ENCODE measurements at regions not wholly inside any gene's neighbourhood (a gene's known extent, or its start where the extent isn't known, plus 50 kb on each side); places are given as distances from the start of the nearest gene placed in this dataset.

DNA sequence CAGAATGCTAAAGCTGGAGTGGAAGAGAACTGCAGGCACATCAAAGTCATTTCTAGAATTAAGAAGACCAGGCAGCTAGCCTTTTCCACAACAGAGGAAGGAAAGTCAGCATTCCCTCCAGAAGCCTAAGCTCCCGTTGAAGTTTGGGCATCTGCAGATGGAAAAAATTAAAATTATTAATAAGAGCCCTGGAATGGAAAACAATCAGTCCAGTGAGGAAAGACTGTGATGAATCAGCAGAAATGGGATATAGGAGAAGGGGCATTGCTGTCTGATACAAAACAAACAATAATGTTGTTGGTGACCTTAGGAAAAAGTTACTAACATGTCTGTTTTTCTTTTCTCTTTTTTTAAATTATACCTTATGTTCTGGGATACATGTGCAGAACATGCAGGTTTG is 450.7 kb upstream of the SLC14A2 start:
- no peaks in the 10 kb centered on the region for H3K36me3 ChIP-seq (replicated peaks; ENCODE audit: control insufficient read depth, insufficient read depth, low read length)
- H3K27me3 ChIP-seq (ENCODE audit: control insufficient read depth, insufficient read depth, low read length), result no peaks in the 10 kb centered on the region
- no peak for DNase-seq
- no peak overlapping the region for H3K4me3 ChIP-seq (ENCODE audit: insufficient read depth, low read depth, low read length)

DNA sequence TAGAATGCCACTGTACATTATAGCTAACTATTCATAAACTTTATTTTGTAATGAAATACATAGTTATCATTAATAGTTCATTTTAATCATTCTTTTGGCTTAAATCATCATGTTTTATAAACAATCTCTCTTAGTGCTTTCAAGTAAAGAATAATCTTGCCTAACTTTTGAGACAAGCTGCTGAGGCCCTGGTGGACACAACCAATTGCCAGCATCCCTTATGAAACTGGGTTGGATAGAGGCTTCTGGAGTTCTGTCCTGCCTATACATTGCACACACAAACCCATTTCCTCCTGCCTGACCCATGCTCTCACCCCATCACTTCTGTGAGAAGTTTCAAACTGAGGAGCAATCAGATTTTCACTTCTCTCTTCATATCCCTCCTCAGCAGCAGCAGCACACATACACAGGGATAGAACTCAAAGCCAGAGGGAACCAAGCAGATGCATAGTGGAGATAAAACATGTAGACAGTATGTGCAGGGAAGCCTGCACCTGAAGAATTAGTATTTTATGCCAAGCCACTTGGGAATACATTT is 450.0 kb upstream of the SLC14A2 start:
- Histone ChIP-seq H3K4me3 (ENCODE audit: insufficient read depth, low read depth, low read length) (no peak overlapping the region), H3K27me3 (ENCODE audit: control insufficient read depth, insufficient read depth, low read length) (no peaks in the 10 kb centered on the region), H3K36me3 (replicated peaks; ENCODE audit: control insufficient read depth, insufficient read depth, low read length) (no peaks in the 10 kb centered on the region)
- DNase-seq, result no peak

DNA sequence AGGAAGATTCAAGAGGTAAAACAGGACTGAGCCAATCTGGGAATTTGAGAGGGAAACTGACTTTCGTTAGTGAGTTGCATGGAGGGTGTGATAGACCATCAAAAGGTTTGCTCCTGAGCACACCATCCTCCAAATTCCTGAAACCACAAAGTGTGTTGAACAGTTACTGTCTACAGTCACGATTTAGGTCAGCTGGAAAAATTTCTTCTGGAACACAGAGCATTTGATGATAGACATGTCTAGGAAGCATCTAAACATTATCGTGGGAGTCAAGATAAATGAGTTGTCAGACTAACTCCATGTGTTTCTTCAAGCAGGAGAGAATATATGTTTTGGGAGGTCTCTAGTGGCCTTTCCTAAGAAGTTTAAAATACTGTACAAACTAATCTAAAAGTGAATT is 449.4 kb upstream of the SLC14A2 start:
- DNase-seq, result no peak
- Histone ChIP-seq H3K27me3 (ENCODE audit: control insufficient read depth, insufficient read depth, low read length) (no peaks in the 10 kb centered on the region), H3K36me3 (replicated peaks; ENCODE audit: control insufficient read depth, insufficient read depth, low read length) (no peaks in the 10 kb centered on the region)

DNA sequence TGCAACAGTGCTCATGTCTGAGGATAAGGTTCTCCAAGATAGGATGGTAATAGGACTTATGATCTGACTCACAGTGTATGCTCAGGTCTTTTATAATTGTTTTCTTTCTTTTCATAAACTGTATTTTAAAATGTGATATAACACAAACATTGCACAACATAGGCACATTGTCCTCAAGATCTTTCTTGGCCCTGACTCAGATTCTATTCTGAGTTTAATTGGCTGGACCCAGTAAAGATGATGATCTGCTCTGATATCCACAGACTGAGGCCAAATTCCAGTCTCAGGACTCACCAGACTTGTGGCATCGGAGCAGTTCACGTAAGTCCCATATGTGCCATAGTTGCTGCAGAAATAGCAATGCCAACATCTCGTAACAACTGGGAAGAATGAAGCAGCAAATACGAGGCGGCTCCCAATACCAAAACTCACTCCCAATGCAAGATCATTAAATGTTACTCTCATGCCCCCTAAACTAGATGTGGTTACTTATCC is 448.9 kb upstream of the SLC14A2 start:
- Histone ChIP-seq H3K4me3 (ENCODE audit: insufficient read depth, low read depth, low read length) (no peak overlapping the region), H3K36me3 (replicated peaks; ENCODE audit: control insufficient read depth, insufficient read depth, low read length) (no peaks in the 10 kb centered on the region)
- no peak for DNase-seq

More for the DNA sequence above, 449.4 kb upstream of the SLC14A2 start:
- H3K4me3 ChIP-seq (ENCODE audit: insufficient read depth, low read depth, low read length), result no peak overlapping the region

DNA sequence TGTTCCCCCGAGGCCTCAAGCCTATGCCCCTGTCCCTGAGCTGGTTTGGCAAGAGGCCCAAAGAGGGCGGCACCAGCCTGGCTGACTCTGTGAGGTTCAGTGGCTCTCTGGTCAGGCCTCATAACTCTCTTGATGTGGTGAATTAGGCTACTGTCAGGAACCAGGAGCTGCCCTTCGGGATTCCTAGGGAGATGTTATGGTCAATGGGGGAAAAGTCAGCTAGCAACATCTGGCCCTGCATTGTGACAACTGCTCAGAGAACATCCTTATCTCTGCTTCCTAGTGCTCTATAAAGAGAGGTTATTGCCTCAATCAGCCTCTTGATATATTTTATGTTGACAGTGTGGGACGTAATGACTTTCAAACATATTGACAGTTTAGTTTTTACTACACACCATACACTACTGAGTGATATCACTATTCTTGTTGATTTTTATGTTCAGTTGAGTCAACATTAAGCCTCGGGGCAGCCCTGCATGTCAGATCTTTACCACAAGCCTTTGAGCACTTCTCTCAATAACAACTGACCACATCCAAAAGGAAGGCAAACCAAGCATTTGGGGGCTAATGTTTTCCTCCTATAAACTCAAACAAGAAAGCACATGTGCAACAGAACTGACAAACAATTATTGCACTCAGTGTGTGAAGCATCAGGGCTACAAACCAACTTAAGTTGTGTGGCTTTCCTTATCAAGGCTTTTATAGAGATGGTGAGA is 448.3 kb upstream of the SLC14A2 start:
- Histone ChIP-seq H3K4me3 (ENCODE audit: insufficient read depth, low read depth, low read length) (no peak overlapping the region), H3K27me3 (ENCODE audit: control insufficient read depth, insufficient read depth, low read length) (no peaks in the 10 kb centered on the region), H3K36me3 (replicated peaks; ENCODE audit: control insufficient read depth, insufficient read depth, low read length) (no peaks in the 10 kb centered on the region)
- no peak for DNase-seq

More for the DNA sequence above, 448.9 kb upstream of the SLC14A2 start:
- H3K27me3 ChIP-seq (ENCODE audit: control insufficient read depth, insufficient read depth, low read length), result no peaks in the 10 kb centered on the region

DNA sequence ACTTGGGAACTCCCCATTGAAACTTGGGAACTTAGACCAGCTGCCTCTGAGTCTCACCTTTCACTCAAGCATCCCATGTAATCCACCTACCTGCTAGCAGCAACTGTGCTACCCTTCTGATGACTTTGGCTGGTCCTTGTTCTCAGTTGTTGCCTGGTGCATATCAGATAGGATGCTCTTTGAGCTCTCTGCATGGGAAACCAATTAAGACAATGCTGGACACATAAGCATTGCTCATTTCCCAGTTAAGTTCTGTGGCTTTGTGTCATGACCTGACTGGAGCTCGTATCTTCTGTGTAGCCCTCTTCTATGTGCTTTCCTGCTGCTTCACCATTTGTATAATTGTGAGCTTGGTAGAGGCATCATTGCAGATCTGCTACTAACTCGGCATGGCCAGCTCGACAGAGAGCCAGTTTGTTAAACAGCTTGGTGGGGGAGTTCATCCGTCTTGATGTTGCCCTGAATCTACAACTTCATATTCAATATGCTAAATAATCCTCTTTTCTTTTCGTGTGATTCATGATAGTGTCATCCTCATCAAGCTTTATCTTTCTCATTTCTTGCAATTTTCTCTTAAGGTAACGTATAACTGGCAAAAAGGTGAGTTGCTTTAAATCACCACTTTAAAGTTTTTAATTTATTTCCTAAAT is 447.5 kb upstream of the SLC14A2 start:
- no peak overlapping the region for H3K4me3 ChIP-seq (ENCODE audit: insufficient read depth, low read depth, low read length)
- H3K27me3 ChIP-seq (ENCODE audit: control insufficient read depth, insufficient read depth, low read length), result no peaks in the 10 kb centered on the region
- DNase-seq, result no peak
- no peaks in the 10 kb centered on the region for H3K36me3 ChIP-seq (replicated peaks; ENCODE audit: control insufficient read depth, insufficient read depth, low read length)

DNA sequence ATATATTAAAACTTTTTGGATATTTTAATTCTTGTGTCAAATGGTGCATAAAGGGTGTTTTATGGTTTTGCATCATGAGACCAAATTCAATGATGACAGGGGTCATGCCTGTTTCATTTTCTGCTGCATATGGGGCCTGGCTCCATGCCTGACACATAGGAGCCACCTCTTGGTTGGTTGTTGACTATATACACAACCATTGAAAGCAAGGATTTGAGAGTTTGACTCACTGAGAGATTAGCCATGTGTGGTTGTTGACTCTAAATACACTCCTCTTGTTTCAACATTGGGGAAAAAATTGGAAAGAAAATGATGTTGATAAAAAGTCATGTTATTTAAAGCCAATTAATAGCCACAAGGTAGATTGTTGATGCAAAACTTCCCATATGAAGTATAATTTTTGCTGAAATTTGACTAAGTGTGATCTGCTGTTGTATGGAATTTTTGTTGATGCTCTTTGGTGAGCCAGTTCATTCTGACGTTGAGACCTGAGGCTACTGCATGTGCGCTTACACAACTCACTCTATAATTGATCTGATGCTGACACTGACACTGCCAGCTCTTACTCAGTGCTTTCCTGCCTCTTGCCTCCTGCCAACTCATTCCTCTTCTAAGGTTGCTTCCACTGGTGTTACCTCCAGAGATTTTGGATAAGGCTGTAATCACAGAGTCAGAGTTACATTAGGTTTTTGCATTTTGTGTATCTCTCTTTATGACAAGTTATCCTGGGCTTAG is 446.2 kb upstream of the SLC14A2 start:
- DNase-seq, result no peak

DNA sequence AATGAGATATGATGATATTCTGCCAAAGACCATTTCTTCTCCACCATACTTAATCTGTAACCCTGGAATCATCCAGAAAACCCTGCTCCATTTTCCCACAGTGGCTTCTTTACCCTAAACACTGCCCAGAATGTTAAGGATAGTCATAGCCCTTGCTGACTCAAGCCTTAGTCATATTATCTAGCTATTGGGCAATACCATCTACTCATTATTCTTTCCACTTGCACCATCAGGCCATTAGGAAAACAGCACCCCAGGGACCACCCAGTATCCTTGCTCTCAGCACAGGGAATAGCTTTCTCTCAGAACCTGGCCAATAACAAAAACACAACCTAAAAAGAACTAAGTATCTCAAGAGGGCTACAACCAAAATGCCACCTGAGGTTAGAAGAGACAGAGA is 445.7 kb upstream of the SLC14A2 start:
- no peak for DNase-seq
- H3K4me3 ChIP-seq (ENCODE audit: insufficient read depth, low read depth, low read length), result no peak overlapping the region
- no peaks in the 10 kb centered on the region for H3K36me3 ChIP-seq (replicated peaks; ENCODE audit: control insufficient read depth, insufficient read depth, low read length)
- H3K27me3 ChIP-seq (ENCODE audit: control insufficient read depth, insufficient read depth, low read length), result no peaks in the 10 kb centered on the region

More for the DNA sequence above, 446.2 kb upstream of the SLC14A2 start:
- Histone ChIP-seq H3K36me3 (replicated peaks; ENCODE audit: control insufficient read depth, insufficient read depth, low read length) (no peaks in the 10 kb centered on the region), H3K4me3 (ENCODE audit: insufficient read depth, low read depth, low read length) (no peak overlapping the region), H3K27me3 (ENCODE audit: control insufficient read depth, insufficient read depth, low read length) (no peaks in the 10 kb centered on the region)

DNA sequence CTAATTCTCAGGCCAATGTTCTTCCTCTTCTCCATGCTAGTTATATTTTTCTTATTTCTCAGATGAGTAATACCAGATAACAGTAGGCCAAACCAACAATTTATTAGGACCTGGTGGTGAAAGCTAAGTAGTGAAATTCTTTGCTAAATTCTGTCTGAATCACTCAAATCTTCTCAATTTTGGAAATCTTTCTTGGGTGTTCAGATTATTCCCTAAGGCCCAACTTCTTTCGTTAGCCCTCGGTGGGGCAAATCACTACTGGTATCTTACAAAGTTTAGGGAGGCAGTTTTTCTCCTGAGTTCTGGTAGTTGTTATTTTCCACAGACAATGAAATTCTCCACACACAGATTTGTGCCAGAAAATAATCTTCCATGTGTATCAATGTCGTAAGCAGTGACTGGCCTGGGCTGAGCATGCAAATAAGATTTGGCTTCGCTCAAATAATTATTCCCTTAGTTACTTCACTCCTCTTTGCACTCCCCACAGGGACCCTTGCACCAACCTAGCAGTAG is 443.5 kb upstream of the SLC14A2 start:
- no peak overlapping the region for H3K4me3 ChIP-seq (ENCODE audit: insufficient read depth, low read depth, low read length)
- H3K36me3 ChIP-seq (replicated peaks; ENCODE audit: control insufficient read depth, insufficient read depth, low read length), result no peaks in the 10 kb centered on the region
- H3K27me3 ChIP-seq (ENCODE audit: control insufficient read depth, insufficient read depth, low read length), result no peaks in the 10 kb centered on the region
- DNase-seq, result no peak

DNA sequence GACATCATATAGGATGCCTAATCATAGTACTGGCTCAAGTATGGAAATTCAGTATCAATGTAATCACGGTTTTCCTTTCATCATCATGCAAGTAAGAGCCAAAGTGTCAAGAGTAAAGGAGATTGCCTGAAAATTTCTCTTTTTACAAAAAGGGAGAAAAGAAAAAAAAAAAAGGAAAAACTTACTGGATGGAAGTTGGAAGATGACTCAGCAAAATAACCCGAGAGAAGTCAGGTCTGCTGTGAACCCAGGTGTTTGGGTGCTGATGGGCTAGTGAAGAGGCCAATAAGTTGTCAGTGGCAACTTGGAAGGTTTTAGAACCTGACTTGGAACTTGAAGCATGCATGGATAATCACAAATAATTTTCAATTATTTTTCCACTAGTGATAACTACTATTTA is 441.9 kb upstream of the SLC14A2 start:
- Histone ChIP-seq H3K36me3 (replicated peaks; ENCODE audit: control insufficient read depth, insufficient read depth, low read length) (no peaks in the 10 kb centered on the region), H3K27me3 (ENCODE audit: control insufficient read depth, insufficient read depth, low read length) (no peaks in the 10 kb centered on the region), H3K4me3 (ENCODE audit: insufficient read depth, low read depth, low read length) (no peak overlapping the region)
- DNase-seq, result no peak

DNA sequence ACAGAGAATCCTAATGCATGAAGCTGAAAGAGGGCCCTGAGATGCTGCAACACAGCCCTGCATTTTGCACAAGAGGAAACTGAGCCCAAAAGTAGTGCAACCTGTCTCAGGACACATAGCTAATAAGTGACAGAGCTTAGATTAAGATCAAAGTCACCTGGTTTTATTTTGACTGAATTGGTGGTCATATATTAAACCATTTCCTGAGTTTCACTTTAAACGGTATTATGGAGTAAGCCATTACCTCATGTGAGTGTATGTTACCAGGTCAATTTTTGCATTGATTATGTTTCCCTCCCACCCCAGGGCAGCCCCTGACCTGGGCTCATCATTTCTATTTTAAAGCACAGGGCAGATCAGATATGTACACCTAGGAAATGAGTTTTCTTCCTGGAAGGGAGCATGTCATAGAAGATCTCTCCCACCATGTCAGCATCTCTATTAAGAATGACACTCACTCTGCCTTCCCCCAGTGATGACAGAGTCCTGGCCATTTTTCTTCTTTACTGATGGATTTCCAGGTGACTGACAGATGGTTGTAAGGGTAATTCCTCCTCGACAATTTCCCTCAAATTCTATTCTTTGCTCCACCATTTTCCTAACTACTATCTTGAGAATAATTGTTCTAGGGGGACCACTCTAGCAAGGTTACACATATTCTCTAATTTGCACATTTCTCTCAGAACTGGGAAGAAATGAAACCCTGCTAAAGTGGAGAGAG is 441.3 kb upstream of the SLC14A2 start:
- Histone ChIP-seq H3K27me3 (ENCODE audit: control insufficient read depth, insufficient read depth, low read length) (no peaks in the 10 kb centered on the region), H3K36me3 (replicated peaks; ENCODE audit: control insufficient read depth, insufficient read depth, low read length) (no peaks in the 10 kb centered on the region)
- DNase-seq, result no peak

DNA sequence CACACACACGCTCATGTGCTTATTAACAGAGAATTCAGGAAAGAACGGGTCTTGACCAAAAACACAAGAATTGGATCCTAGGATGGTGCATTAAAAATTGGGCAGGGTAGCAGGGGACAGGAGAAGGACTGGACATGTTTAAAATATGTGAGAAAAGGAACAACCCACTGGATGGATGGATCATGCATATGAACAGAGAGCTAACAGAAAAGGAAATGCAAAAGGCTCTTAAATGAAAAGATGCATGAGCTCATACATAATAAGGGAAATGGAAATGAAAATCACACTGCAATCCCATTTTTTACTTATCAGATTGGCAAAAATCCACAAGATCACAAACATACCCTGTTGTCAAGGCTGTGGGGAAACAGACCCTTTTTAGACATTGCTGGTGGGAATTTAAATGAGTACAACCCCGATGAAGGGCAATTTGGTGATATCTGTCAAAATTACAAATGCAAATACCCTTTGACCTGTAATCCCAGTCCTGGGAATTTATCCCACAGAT is 440.6 kb upstream of the SLC14A2 start:
- no peak overlapping the region for H3K4me3 ChIP-seq (ENCODE audit: insufficient read depth, low read depth, low read length)
- no peak for DNase-seq
- H3K36me3 ChIP-seq (replicated peaks; ENCODE audit: control insufficient read depth, insufficient read depth, low read length), result no peaks in the 10 kb centered on the region
- no peaks in the 10 kb centered on the region for H3K27me3 ChIP-seq (ENCODE audit: control insufficient read depth, insufficient read depth, low read length)

More for the DNA sequence above, 441.3 kb upstream of the SLC14A2 start:
- H3K4me3 ChIP-seq (ENCODE audit: insufficient read depth, low read depth, low read length), result no peak overlapping the region

DNA sequence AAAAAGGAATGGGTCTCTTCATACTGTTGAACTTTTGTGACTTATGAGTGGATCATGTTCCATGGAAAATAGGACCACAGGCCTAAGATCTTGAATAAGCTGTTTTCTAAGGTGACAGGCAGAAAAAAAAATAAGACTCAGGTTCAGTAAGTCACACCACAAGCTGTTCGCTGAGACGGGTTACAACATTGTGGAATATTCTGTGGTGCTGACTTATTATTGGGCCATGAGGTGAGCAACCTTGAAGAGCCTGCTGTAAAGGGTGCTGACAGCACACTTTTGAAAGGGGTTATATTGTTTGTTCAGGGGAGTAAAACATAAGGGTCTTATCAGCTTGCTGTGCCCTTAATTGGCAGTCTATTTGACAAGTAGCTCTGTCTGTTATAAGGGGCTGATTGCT is 439.8 kb upstream of the SLC14A2 start:
- Histone ChIP-seq H3K27me3 (ENCODE audit: control insufficient read depth, insufficient read depth, low read length) (no peaks in the 10 kb centered on the region), H3K4me3 (ENCODE audit: insufficient read depth, low read depth, low read length) (no peak overlapping the region), H3K36me3 (replicated peaks; ENCODE audit: control insufficient read depth, insufficient read depth, low read length) (no peaks in the 10 kb centered on the region)
- DNase-seq, result no peak

DNA sequence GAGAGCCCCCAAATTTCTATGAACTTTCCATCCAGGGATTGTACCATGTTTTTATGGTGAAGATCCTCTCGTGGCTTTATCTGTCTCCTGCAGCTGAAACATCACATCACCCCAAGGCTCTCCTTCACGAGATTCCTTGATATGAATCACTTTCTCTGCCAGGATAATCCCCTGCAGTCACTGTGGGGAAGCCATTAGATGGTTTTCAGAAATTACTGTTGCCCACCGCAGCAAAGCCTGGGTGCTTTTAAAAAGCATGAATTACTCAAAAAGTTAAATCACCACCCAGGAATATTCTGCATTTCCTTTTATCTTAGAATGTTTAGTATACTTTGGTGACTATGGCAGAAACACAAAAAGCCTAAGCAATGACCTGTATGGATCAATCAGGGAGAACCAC is 428.4 kb upstream of the SLC14A2 start:
- no peaks in the 10 kb centered on the region for H3K36me3 ChIP-seq (replicated peaks; ENCODE audit: control insufficient read depth, insufficient read depth, low read length)
- H3K27me3 ChIP-seq (ENCODE audit: control insufficient read depth, insufficient read depth, low read length), result no peaks in the 10 kb centered on the region
- no peak for DNase-seq
- H3K4me3 ChIP-seq (ENCODE audit: insufficient read depth, low read depth, low read length), result no peak overlapping the region

Data from H7 (cell line).